Lower leg skin (tissue), 3 donors: ENCODE measurements at regions not wholly inside any gene's neighbourhood (a gene's known extent, or its start where the extent isn't known, plus 50 kb on each side); places are given as distances from the start of the nearest gene placed in this dataset.

Experiments
- CTCF ChIP-seq, 3 donors: fragments of 450-650 bp; IDR thresholded peaks; one replicate each; pipeline ENCODE4 v1.5.1; 2016; ENCODE audit warnings: antibody characterized with exemption in 3 of 3, mild to moderate bottlenecking in 3 of 3, moderate library complexity in 2 of 3
- POLR2A ChIP-seq, 2 donors: fragments of 450-650 bp; IDR thresholded peaks; one replicate each; pipeline ENCODE4 v1.6.1; 2016 to 2017; ENCODE audit warnings: antibody characterized with exemption in 2 of 2, mild to moderate bottlenecking in 1 of 2, moderate library complexity in 1 of 2

GRCh38 chr9:115739096-115739875 is 414.3 kb upstream of the PAPPA start:
- TF ChIP-seq CTCF (IDR thresholded peaks at IDR 0.05) (no peak), POLR2A (IDR thresholded peaks at IDR 0.05) (no peak)
